ENCODE measurements at regions not wholly inside any gene's neighbourhood (a gene's known extent, or its start where the extent isn't known, plus 50 kb on each side); places are given as distances from the start of the nearest gene placed in this dataset.

GRCh38 chr20:52820641-52821292, 151.4 kb upstream of the TSHZ2 start:
- DNase-seq (ENCODE audit: low read depth in 1 of 2, low spot score in 1 of 2), result no peak

DNA sequence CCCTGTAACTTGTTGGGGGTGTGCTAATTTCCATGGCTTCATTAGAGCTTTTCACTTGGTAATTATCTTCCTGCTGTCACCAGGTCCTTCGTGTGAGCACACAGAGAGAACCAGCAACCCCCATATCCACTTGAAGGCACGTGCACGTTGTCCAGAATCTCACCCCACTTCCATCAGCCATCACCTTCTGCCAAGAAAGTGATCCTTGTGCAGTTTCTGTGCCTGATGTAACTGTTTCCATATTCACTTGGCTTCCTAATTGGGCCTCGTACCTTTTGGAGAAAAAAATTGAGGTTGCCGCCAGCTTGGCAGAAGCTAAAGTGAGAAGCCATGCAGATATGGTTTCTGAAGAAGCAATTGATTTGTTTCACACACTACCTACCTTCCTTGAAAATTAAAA, 153.7 kb upstream of the TSHZ2 start:
- DNase-seq (ENCODE audit: low read depth in 1 of 2, low spot score in 1 of 2), result no peak

DNA sequence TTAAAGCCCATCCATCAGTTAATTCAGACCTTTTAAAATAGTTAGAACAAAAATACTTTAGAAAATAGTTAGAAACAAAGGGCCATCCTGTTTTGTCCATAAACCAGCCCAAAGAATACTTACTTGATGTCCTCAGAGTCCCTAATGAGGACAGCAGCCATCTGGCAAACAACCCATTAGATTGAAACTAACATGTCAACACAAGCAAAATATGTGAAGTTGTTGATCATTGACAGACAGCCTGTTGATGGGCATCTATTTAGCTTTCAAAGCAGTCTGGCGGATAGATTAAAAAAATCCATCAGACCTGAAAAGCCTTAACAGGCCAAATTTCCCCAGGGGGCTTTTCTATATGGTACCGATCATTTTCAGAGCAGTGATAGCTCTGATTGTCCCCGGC, 154.2 kb upstream of the TSHZ2 start:
- DNase-seq (ENCODE audit: low read depth in 1 of 2, low spot score in 1 of 2), result no peak

- no peak for DNase-seq (ENCODE audit: low read depth in 1 of 2, low spot score in 1 of 2)
Measured at GRCh38 chr20:52817511-52817910, 154.6 kb upstream of the TSHZ2 start.

GRCh38 chr20:52814371-52814770, 157.8 kb upstream of the TSHZ2 start:
- DNase-seq (ENCODE audit: low read depth in 1 of 2, low spot score in 1 of 2), result no peak

- no peak for DNase-seq (ENCODE audit: low read depth in 1 of 2, low spot score in 1 of 2)
Measured at GRCh38 chr20:52812231-52812847, 159.8 kb upstream of the TSHZ2 start.

DNA sequence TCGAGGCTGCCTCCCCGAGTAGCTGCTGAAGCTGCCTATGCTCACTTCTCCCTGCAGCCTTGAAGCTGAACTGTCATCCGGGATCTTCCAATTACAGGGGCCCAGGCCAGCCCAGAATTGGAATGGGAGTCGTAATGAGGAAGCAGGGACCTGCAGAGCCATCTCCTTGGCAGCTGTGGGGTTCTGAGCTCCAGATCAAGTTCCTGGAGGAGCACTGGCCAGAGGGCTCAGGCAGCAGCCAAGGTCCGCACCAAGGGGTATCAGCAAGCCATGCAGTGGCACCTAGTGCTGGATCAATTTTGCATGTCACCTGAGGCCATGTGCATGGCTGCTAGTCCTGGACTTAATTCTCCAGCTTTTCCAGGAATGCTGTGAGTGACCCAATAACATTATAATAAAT, 163.2 kb upstream of the TSHZ2 start:
- no peak for DNase-seq (ENCODE audit: low read depth in 1 of 2, low spot score in 1 of 2)

- no peak for DNase-seq (ENCODE audit: low read depth in 1 of 2, low spot score in 1 of 2)
Measured at GRCh38 chr20:52806918-52807317, 165.2 kb upstream of the TSHZ2 start.

- DNase-seq (ENCODE audit: low read depth in 1 of 2, low spot score in 1 of 2), result no peak
Measured at GRCh38 chr20:52805843-52806242, 166.3 kb upstream of the TSHZ2 start.

DNA sequence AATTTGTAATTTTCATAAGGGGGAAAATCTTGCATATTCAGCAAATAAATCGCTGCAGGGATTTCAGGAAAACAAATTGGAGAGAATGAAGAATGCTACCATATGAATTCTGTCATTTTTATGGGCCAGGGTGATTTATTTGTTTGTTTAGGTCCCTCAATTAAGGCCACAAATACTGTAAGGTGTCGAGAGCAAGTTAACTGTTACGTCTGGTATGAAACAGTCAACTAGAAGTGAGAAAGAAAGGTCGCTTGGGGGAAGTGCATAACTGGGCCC, 166.9 kb upstream of the TSHZ2 start:
- DNase-seq (ENCODE audit: low read depth in 1 of 2, low spot score in 1 of 2), result no peak

- DNase-seq (ENCODE audit: low read depth in 1 of 2, low spot score in 1 of 2), result no peak
Measured at GRCh38 chr20:52804497-52805295, 167.5 kb upstream of the TSHZ2 start.

DNA sequence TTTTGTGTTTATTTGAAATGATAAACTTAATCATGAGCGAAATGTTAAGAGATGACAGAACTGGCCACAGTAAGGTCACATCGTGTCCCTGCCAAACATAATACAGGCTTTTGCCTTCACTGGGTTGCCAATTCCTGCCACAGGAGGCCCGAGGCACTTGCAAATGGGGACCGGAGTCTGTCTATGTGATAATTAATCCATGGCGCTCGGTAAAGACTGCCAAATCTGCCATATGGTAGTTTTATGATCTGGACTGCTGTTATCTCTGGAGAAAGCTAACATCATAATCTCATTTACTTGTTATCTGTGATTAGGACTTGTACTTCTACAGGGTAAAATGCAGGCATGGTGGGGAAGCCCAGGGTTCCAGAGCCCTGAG, 170.5 kb upstream of the TSHZ2 start:
- DNase-seq (ENCODE audit: low read depth in 1 of 2, low spot score in 1 of 2), result no peak

DNA sequence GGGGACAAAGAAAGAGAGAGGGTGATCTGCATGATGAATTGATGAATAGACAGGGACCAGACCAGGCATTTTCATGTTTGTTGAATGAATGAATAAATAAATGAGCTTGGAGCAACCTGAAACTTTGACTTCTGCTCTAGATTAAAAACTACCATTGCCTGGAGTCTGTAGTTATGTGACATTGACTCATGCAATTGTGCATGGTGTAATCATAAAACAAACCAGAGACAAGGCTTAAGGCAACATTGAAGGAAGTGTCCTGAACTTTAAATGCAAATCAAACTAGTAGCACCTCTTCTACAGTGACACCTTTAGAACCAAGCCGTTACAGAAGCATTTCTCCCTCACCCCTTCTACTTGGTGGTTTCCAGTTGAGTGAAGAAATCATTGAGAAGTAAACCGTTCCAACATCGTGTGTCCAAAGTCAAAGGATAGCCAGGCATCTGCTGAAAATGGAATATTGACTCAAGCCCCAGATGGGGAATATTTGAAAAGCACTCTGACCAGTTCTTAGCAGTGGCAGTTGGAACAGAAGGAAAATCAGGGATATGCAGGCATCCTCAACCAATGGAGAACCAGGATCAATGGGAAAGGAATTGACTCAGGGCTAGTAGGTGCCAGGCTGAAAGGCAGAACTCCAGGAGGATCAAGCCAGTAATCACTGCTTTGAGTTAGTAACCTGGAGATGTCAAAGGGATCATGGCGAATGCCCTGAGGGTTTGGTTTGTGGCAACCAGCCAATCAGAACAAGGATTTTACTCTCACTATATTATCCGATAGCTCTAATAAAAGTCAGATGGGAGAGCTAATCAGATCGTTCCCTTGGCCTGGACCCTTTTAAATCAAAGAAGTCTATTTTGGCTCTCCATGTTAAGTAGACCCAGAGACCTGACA, 171.2 kb upstream of the TSHZ2 start:
- DNase-seq (ENCODE audit: low read depth in 1 of 2, low spot score in 1 of 2), result no peak

DNA sequence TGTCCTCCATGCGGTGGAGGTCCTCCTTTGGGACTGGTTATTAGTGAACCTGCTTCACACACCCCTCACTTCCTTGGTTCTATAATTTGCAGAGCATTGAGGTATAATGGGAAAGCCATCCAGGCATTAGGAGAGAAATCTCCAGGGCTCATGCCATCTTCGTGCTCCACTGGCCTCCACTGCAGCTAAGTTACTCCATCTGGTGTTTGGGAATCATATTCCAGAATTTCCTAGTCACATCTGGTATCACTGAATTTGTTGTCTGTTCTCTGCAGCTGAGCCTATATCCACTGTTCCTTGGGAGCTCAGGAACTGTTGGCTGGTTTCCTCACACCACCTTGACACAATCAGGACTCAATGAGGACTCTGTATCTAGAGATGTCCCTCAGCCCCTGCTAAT, 173.0 kb upstream of the TSHZ2 start:
- DNase-seq (ENCODE audit: low read depth in 1 of 2, low spot score in 1 of 2), result no peak

DNA sequence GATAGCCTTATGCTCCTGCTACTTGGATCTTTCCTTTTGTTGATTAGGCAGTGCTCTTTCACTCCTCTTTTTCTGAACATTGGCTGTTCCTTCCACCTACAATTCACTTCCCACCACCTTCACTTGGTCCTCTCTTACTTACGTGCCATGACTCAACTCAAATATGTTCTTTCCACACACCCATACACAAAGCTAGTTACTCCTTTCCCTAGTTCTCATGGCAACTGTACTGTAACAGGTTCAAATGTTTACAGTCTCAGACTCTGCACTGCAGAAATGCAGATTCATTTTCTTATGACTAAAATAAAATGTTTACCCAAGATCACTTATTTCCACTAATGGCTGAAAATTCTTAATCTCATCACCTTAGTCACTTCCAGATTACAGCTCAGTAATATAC, 174.0 kb upstream of the TSHZ2 start:
- DNase-seq (ENCODE audit: low read depth in 1 of 2, low spot score in 1 of 2), result no peak

DNA sequence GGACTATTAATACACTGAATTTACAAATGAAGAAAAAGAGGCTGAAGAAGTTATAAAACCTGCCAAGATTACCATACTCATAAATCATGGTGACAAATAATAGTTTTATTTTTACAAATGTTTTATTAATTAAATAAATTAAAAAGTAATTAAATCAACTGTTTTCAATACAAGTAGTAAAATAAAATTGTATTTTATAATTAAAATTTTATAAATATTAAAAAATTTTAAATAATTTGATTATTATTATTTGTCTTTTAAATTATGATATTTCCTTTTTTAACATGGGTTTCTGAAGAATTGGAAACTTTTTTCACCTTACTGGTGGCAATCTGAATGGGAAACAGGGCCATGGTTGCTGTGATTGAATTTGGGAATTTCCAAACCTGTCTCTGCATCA, 177.3 kb upstream of the TSHZ2 start:
- DNase-seq (ENCODE audit: low read depth in 1 of 2, low spot score in 1 of 2), result no peak

- DNase-seq (ENCODE audit: low read depth in 1 of 2, low spot score in 1 of 2), result no peak
Measured at GRCh38 chr20:52793339-52793963, 178.7 kb upstream of the TSHZ2 start.

- DNase-seq (ENCODE audit: low read depth in 1 of 2, low spot score in 1 of 2), result no peak
Measured at GRCh38 chr20:52791091-52791490, 181.1 kb upstream of the TSHZ2 start.

DNA sequence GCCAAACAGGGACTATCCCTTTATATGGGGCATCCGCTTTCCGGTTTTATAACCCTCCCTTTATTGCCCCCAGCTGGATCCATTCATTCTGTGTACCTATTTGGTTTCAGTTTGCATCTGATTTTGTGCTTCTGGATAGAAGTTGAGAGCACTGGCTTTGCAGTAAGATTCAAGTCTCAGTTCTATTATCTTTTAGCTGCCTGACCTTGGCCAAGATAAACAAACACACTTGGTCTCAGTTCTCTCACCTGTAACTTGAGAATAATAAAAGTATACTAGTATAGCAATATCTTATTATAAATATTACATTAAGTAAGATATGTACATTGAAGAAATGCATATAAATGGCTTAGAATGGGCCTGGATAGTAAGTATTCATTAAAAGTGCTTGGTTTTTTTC, 182.4 kb upstream of the TSHZ2 start:
- no peak for DNase-seq (ENCODE audit: low read depth in 1 of 2, low spot score in 1 of 2)

GRCh38 chr20:52787962-52788361, 184.2 kb upstream of the TSHZ2 start:
- no peak for DNase-seq (ENCODE audit: low read depth in 1 of 2, low spot score in 1 of 2)

DNA sequence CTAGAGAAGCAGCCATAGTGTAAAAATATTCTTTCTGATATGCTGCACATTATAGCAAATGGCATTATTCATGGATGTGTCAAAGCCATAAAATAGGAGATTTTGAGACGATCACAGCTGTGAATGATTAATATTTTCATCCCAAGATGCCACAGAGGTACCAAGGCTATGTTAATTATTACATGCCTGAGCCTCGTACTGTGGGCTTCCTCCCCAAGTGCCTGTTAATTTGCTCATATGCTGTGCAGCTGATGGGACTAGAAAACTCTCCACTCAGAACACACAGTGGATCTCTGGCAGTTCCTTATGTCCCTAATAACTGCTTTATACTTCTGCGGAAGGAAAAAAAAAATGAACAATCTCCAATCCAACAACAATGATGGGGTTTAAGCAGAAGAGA, 184.9 kb upstream of the TSHZ2 start:
- DNase-seq (ENCODE audit: low read depth in 1 of 2, low spot score in 1 of 2), result no peak
